ENCODE measurements at regions not wholly inside any gene's neighbourhood (a gene's known extent, or its start where the extent isn't known, plus 50 kb on each side); places are given as distances from the start of the nearest gene placed in this dataset.

DNA sequence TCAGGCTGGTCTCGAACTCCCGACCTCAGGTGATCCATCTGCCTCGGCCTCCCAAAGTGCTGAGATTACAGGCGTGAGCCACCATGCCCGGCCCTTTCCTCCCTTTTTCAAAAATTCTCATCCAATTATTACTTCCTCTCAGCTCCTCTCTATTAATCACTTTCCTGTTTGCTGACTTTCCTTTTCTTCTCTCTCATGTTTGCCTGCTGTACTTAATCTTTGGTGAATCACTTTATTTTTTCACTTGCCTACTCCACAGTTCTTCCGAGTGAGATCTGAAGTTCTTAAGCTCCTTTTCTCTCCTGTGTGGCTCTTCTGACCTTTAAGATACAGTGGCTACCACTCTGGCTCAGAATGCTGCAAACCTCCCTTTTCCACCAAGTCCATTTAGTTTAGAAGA is 126.3 kb upstream of the SERTAD2 start:
- TF ChIP-seq, protein P1, sequence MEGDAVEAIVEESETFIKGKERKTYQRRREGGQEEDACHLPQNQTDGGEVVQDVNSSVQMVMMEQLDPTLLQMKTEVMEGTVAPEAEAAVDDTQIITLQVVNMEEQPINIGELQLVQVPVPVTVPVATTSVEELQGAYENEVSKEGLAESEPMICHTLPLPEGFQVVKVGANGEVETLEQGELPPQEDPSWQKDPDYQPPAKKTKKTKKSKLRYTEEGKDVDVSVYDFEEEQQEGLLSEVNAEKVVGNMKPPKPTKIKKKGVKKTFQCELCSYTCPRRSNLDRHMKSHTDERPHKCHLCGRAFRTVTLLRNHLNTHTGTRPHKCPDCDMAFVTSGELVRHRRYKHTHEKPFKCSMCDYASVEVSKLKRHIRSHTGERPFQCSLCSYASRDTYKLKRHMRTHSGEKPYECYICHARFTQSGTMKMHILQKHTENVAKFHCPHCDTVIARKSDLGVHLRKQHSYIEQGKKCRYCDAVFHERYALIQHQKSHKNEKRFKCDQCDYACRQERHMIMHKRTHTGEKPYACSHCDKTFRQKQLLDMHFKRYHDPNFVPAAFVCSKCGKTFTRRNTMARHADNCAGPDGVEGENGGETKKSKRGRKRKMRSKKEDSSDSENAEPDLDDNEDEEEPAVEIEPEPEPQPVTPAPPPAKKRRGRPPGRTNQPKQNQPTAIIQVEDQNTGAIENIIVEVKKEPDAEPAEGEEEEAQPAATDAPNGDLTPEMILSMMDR (IDR thresholded peaks at IDR 0.05; ENCODE audit: borderline replicate concordance): no peak
- no peak overlapping the region for H3K4me3 ChIP-seq
- no peak overlapping the region for H3K27ac ChIP-seq (replicated peaks)
- intact Hi-C loops (cut with micrococcal nuclease): no loop called here
- H3K4me1 ChIP-seq: peaks cover 17% of the 10 kb centered on the region
- no peaks in the 10 kb centered on the region for H3K27me3 ChIP-seq (ENCODE audit: low read depth)
- peaks cover 10% of the 10 kb centered on the region for H3K9me3 ChIP-seq (replicated peaks)
- no peaks in the 10 kb centered on the region for H3K36me3 ChIP-seq
- DNase-seq: no peak

DNA sequence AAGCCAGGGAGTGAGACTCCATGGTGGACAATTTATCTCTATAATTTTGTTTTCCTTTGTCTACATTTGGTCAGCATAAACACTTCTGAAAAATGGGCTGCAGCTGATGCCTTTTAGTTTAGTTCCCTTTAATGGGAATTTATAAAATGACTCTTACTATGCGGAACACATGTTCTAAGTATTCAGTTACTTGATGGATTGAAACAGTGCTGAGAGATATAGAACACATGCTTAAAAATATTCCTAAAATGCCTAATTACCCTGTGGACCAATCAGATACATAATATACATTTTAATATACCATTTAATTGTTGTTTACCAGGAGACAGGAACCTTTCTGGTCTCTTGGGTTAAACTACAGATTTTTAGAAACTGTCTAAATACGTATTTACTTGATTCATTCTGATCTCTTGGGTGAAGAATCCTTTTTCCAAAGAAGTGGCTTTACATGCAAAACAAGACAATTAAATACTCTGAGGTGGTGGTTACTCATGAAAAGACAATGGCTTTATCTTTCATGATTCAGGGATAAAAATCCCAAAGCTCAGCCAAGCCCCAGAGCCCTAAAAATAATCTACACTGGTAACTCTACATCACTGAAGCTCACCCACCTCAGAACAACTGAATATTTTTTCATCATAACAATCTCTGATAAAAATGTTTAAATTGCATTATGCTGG is 128.1 kb upstream of the SERTAD2 start:
- Histone ChIP-seq H3K4me1 (peaks cover 17% of the 10 kb centered on the region), H3K27ac (replicated peaks) (no peak overlapping the region), H3K9me3 (replicated peaks) (no peaks in the 10 kb centered on the region), H3K27me3 (ENCODE audit: low read depth) (no peaks in the 10 kb centered on the region), H3K4me3 (no peak overlapping the region), H3K36me3 (no peaks in the 10 kb centered on the region)
- TF ChIP-seq, protein P1 (IDR thresholded peaks at IDR 0.05; ENCODE audit: borderline replicate concordance): no peak
- no peak for DNase-seq
- intact Hi-C loops (cut with micrococcal nuclease): no loop called here

DNA sequence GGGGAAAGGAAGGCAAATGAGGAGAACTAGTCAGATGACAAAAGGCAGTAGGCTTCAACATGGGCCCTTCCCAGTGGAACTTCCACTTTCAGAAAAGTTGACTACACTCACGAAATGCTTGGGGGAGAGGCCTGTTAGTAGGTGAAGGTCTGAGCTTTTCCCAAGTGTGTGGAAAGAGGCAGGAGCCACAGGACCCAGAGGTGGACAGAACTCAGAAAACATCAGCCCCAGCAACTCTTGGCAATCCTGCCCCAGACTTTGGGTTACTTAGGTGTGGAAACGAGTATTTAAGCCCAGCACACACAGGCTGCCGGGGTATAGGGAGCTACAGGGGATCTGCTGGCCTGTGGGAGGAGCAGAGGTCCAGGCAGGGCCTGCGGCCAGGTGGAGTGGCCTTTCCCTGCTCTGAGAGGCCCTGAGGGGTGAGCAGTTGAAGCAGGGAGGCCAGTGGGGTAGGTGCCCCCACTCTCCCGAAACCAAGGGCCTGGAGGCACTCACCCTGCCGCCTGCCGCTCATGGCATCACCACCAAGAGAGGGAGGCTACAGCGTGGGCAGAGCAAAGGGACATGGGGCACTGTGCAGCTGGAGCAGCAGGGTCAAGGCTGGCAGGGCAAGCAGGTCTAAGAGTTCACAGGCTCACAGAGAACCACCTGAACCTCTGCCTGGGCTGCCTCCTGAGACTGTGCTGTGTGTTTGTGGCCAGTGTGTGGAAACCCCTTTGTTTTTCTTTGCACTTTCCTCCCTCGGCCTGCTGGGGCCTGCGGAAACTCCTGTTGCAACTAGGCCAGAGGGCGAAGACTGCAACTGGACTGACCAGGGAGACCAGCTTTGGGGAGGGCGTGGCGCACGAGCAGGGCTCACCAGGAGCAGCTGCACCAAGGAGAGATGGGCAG is 130.7 kb upstream of the SERTAD2 start:
- no peaks in the 10 kb centered on the region for H3K27me3 ChIP-seq (ENCODE audit: low read depth)
- intact Hi-C loops (cut with micrococcal nuclease): no loop called here
- H3K36me3 ChIP-seq: no peaks in the 10 kb centered on the region
- no peak overlapping the region for H3K27ac ChIP-seq (replicated peaks)
- H3K4me3 ChIP-seq: no peak overlapping the region
- no peak for DNase-seq
- H3K9me3 ChIP-seq (replicated peaks): no peaks in the 10 kb centered on the region
- H3K4me1 ChIP-seq: peaks cover 7% of the 10 kb centered on the region
- TF ChIP-seq, protein P1 (IDR thresholded peaks at IDR 0.05; ENCODE audit: borderline replicate concordance): no peak

DNA sequence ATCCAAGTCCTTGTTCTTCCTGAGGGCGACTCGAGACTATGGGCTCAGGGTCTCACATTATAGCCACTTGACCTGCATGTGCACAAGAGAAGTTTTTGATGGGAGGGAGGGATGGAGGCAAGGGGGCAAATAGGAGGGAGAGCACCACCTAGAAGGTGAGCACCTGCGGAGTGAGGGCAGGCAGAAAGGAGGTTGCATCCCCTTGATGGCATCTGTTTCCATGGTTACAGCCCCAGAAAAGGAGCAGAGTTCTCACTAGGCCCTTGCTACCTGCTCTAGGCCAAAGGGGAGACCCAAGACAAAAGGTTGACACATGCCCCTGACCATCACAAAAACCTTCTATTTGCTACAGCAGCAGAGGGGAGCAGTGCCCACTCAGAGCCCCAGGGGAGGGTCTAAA is 131.5 kb upstream of the SERTAD2 start:
- H3K4me3 ChIP-seq: no peak overlapping the region
- H3K36me3 ChIP-seq: no peaks in the 10 kb centered on the region
- no peaks in the 10 kb centered on the region for H3K4me1 ChIP-seq
- H3K27ac ChIP-seq (replicated peaks): no peak overlapping the region
- TF ChIP-seq, protein P1 (IDR thresholded peaks at IDR 0.05; ENCODE audit: borderline replicate concordance): no peak
- no peaks in the 10 kb centered on the region for H3K27me3 ChIP-seq (ENCODE audit: low read depth)
- intact Hi-C loops (cut with micrococcal nuclease): no loop called here
- DNase-seq: no peak
- H3K9me3 ChIP-seq (replicated peaks): no peaks in the 10 kb centered on the region

DNA sequence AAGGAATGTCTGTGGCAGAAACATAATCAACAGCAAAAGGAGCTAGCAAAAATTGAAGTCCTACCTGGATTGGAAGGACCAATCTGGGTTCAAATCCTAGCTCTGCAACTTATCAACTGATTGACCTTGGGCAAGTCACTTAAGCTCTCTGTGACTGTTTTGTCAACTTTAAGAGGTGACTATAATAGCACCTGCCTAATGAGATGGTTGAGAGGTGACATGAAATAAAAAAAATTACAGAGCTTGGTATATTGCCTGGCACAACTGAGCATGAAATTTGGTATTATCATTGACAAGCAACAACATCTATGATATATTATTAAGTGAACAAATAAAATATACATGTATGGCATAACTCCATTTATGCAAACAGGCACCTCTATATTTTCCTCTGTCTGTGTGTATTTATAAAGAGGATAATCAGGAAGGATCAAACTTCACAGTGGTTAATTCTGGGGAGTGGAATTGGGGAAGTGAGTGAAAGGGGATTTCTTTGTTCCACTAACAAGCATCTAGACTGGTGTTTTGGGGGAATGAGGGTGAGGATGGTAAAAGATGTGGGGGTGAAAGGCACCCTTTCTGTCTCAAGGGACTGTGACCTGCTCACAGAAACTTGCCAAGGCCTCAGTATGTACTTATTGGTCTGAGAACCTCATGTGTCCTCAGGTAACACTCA is 132.8 kb upstream of the SERTAD2 start:
- H3K27ac ChIP-seq (replicated peaks): no peak overlapping the region
- TF ChIP-seq, protein P1 (IDR thresholded peaks at IDR 0.05; ENCODE audit: borderline replicate concordance): no peak
- DNase-seq: no peak
- intact Hi-C loops (cut with micrococcal nuclease): no loop called here
- H3K4me1 ChIP-seq: no peaks in the 10 kb centered on the region
- H3K27me3 ChIP-seq (ENCODE audit: low read depth): no peaks in the 10 kb centered on the region
- H3K4me3 ChIP-seq: no peak overlapping the region
- no peaks in the 10 kb centered on the region for H3K36me3 ChIP-seq
- no peaks in the 10 kb centered on the region for H3K9me3 ChIP-seq (replicated peaks)
